ENCODE measurements at regions not wholly inside any gene's neighbourhood (a gene's known extent, or its start where the extent isn't known, plus 50 kb on each side); places are given as distances from the start of the nearest gene placed in this dataset.

GRCh38 chr6:144535630-144536029, 250.5 kb downstream of the UTRN start:
- no peak for TF ChIP-seq CTCF (IDR thresholded peaks at IDR 0.05)
- DNase-seq: no peak
- H3K9me3 Mint-ChIP-seq: no peaks in the 10 kb centered on the region
- H3K27me3 Mint-ChIP-seq: no peaks in the 10 kb centered on the region
- H3K4me1 Mint-ChIP-seq (ENCODE audit: low read depth): peaks cover 2% of the 10 kb centered on the region
- intact Hi-C loops (cut with micrococcal nuclease): no loop called here
- ATAC-seq: no peak
- ChIA-PET POLR2A (no interaction called here), CTCF (no interaction called here)
- H3K4me3 Mint-ChIP-seq: no peak overlapping the region
- H3K36me3 Mint-ChIP-seq (ENCODE audit: low read depth): peaks cover 25% of the 10 kb centered on the region
- no peak overlapping the region for H3K27ac Mint-ChIP-seq

DNA sequence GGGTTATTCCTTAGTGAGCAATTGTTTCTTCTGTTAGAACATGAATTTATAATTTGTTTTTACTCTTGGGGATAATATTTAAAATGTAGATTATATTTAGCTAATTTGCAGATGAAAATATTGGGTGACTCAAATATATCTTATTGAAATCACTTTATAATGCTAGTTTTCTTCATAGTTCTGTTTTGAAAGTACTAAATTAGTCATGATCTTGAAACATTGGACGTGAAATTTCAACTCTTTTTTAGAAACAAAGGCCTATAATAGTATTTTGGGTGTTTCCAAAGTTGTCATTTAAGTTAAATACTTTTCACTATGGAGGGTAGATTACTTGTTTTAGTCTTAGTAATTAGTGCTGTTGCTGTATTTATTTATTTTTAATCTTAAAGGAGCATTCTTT, 250.9 kb downstream of the UTRN start:
- no peak for TF ChIP-seq CTCF (IDR thresholded peaks at IDR 0.05)
- Mint-ChIP-seq H3K27me3 (no peaks in the 10 kb centered on the region), H3K36me3 (ENCODE audit: low read depth) (peaks cover 26% of the 10 kb centered on the region), H3K27ac (no peak overlapping the region), H3K4me1 (ENCODE audit: low read depth) (peaks cover 2% of the 10 kb centered on the region), H3K4me3 (no peak overlapping the region), H3K9me3 (no peaks in the 10 kb centered on the region)
- POLR2A ChIA-PET: no interaction called here
- ATAC-seq (no peak), DNase-seq (no peak)
- CTCF ChIA-PET: interaction anchor here (0.9 kb wide), 1 partner anchor 9 kb away, joined by 3 read pairs; no protein-coding TSS in a partner anchor
- intact Hi-C loops (cut with micrococcal nuclease): no loop called here

GRCh38 chr6:144543006-144543871, 258.1 kb downstream of the UTRN start:
- no peaks in the 10 kb centered on the region for H3K9me3 Mint-ChIP-seq
- H3K27me3 Mint-ChIP-seq: no peaks in the 10 kb centered on the region
- CTCF ChIA-PET: interaction anchor here (1.0 kb wide), 1 partner anchor 29 kb away, joined by 3 read pairs; no protein-coding TSS in a partner anchor
- DNase-seq (peak; percentile 11), ATAC-seq (peak; percentile 32)
- no peak for TF ChIP-seq CTCF (IDR thresholded peaks at IDR 0.05)
- H3K27ac Mint-ChIP-seq: peak overlapping the region; percentile 57
- no peak overlapping the region for H3K4me3 Mint-ChIP-seq
- intact Hi-C loops (cut with micrococcal nuclease): no loop called here
- peaks cover 28% of the 10 kb centered on the region for H3K36me3 Mint-ChIP-seq (ENCODE audit: low read depth)
- POLR2A ChIA-PET: no interaction called here
- peaks cover 14% of the 10 kb centered on the region for H3K4me1 Mint-ChIP-seq (ENCODE audit: low read depth)

DNA sequence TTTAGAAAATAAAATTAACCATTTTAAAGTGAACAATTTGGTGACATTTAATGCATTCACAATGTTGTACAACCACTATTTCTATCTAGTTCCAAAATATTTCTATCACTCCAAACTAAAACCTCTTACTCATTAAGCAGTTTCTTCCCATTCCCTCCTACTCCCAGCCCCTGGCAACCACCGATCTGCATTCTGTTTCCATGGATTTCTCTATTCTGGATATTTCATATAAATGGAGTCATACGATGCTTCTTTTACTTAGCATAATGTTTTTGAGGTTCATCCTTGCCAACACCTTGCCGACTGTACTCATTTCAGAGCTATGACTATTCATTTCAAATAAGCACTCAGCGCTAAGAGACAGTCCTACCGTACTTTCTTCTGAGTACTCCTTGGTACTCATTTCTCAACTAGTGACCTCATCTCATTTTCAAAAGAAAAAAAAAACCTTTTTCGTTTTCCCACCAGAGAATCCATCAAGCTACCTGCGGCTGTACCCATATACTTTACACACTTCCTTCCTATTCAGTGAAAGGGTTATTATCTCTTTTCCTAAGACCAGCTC, 259.2 kb downstream of the UTRN start:
- Mint-ChIP-seq H3K4me1 (ENCODE audit: low read depth) (peaks cover 14% of the 10 kb centered on the region), H3K36me3 (ENCODE audit: low read depth) (peaks cover 33% of the 10 kb centered on the region), H3K4me3 (no peak overlapping the region), H3K27me3 (no peaks in the 10 kb centered on the region), H3K9me3 (no peaks in the 10 kb centered on the region), H3K27ac (peak overlapping the region; percentile 39)
- intact Hi-C loops (cut with micrococcal nuclease): no loop called here
- CTCF ChIA-PET: interaction anchor here (1.0 kb wide), 1 partner anchor 28 kb away, joined by 3 read pairs; no protein-coding TSS in a partner anchor
- TF ChIP-seq CTCF (IDR thresholded peaks at IDR 0.05): no peak
- DNase-seq: peak; percentile 6
- POLR2A ChIA-PET: no interaction called here
- ATAC-seq: peak; percentile 84

- Mint-ChIP-seq H3K27me3 (no peaks in the 10 kb centered on the region), H3K36me3 (ENCODE audit: low read depth) (peaks cover 33% of the 10 kb centered on the region), H3K9me3 (no peaks in the 10 kb centered on the region), H3K4me3 (no peak overlapping the region), H3K27ac (no peak overlapping the region), H3K4me1 (ENCODE audit: low read depth) (peaks cover 14% of the 10 kb centered on the region)
- POLR2A ChIA-PET: no interaction called here
- CTCF ChIA-PET: interaction anchor here (1.2 kb wide), 1 partner anchor 13 kb away, joined by 3 read pairs; no protein-coding TSS in a partner anchor
- ATAC-seq (no peak), DNase-seq (no peak)
- no peak for TF ChIP-seq CTCF (IDR thresholded peaks at IDR 0.05)
- intact Hi-C loops (cut with micrococcal nuclease): no loop called here
These were observed 261.7 kb downstream of the UTRN start for GRCh38 chr6:144546807-144547206.
